ENCODE measurements at regions not wholly inside any gene's neighbourhood (a gene's known extent, or its start where the extent isn't known, plus 50 kb on each side); places are given as distances from the start of the nearest gene placed in this dataset.

- DNase-seq (ENCODE audit: low read depth) = no peak
Measured at GRCh38 chr7:12939694-12940093, 252.3 kb downstream of the ARL4A start.

GRCh38 chr7:12941512-12941911 is 254.1 kb downstream of the ARL4A start:
- no peak for DNase-seq (ENCODE audit: low read depth)

- no peak for DNase-seq (ENCODE audit: low read depth)
Measured at GRCh38 chr7:12942609-12943008, 255.2 kb downstream of the ARL4A start.

GRCh38 chr7:12943781-12944180 is 256.3 kb downstream of the ARL4A start:
- DNase-seq (ENCODE audit: low read depth) = no peak

GRCh38 chr7:12945901-12946300 is 258.5 kb downstream of the ARL4A start:
- no peak for DNase-seq (ENCODE audit: low read depth)

- no peak for DNase-seq (ENCODE audit: low read depth)
Measured at GRCh38 chr7:12947465-12947864, 260.0 kb downstream of the ARL4A start.

- DNase-seq (ENCODE audit: low read depth) = no peak
Measured at GRCh38 chr7:12949060-12949931, 261.9 kb downstream of the ARL4A start.

- peak; percentile 81 for DNase-seq (ENCODE audit: low read depth)
Measured at GRCh38 chr7:12951397-12951801, 264.0 kb downstream of the ARL4A start.

GRCh38 chr7:12954380-12955033 is 267.1 kb downstream of the ARL4A start:
- DNase-seq (ENCODE audit: low read depth) = no peak

- DNase-seq (ENCODE audit: low read depth) = no peak
Measured at GRCh38 chr7:12957487-12957886, 270.1 kb downstream of the ARL4A start.

GRCh38 chr7:12961910-12962480 is 274.6 kb downstream of the ARL4A start:
- DNase-seq (ENCODE audit: low read depth) = no peak

GRCh38 chr7:12963435-12963834 is 276.0 kb downstream of the ARL4A start:
- no peak for DNase-seq (ENCODE audit: low read depth)

- no peak for DNase-seq (ENCODE audit: low read depth)
Measured at GRCh38 chr7:12964836-12965235, 277.4 kb downstream of the ARL4A start.

- DNase-seq (ENCODE audit: low read depth) = no peak
Measured at GRCh38 chr7:12965767-12966166, 278.3 kb downstream of the ARL4A start.

GRCh38 chr7:12967322-12967721 is 279.9 kb downstream of the ARL4A start:
- no peak for DNase-seq (ENCODE audit: low read depth)

- no peak for DNase-seq (ENCODE audit: low read depth)
Measured at GRCh38 chr7:12968836-12969422, 281.5 kb downstream of the ARL4A start.

- DNase-seq (ENCODE audit: low read depth) = no peak
Measured at GRCh38 chr7:12970626-12971025, 283.2 kb downstream of the ARL4A start.

- no peak for DNase-seq (ENCODE audit: low read depth)
Measured at GRCh38 chr7:12974451-12975166, 287.2 kb downstream of the ARL4A start.

GRCh38 chr7:12975412-12975811 is 288.0 kb downstream of the ARL4A start:
- DNase-seq (ENCODE audit: low read depth) = no peak

GRCh38 chr7:12979181-12979580 is 291.7 kb downstream of the ARL4A start:
- no peak for DNase-seq (ENCODE audit: low read depth)

- DNase-seq (ENCODE audit: low read depth) = no peak
Measured at GRCh38 chr7:12982178-12982577, 294.7 kb downstream of the ARL4A start.
